IMR-90 (cell line): ENCODE measurements at regions not wholly inside any gene's neighbourhood (a gene's known extent, or its start where the extent isn't known, plus 50 kb on each side); places are given as distances from the start of the nearest gene placed in this dataset.

Experiments used
- ATAC-seq: fragments of 200-7000 bp; cut with Tn5 transposase; 2 replicates; pipeline ENCODE4 v1.9.1; 2020; ENCODE audit warnings: low read depth, mild to moderate bottlenecking, moderate library complexity
- BruUV-seq: library from RNA; stranded (reverse); fragments of 400-500 nt; replicated peaks from 2 replicates; lab custom pipeline; 2021; lab: Mats Ljungman, UMichigan
- CTCF ChIA-PET: fragments of 300-600 bp; formaldehyde crosslinking; extraction: SDS; loops from one replicate; lab custom pipeline; 2021; ENCODE audit warnings: antibody characterized with exemption; lab: Yijun Ruan, JAX
- POLR2A ChIA-PET: fragments of 300-600 bp; sonication (Branson Sonifier 250); formaldehyde crosslinking; loops from one replicate; lab custom pipeline; 2022; ENCODE audit warnings: antibody characterized with exemption; ENCODE audit not compliant: unreplicated experiment; lab: Charles Lee
- DNase-seq: peaks from one replicate; pipeline ENCODE4 v3.0.0; 2013
- H2AFZ ChIP-seq: replicated peaks from 2 replicates; pipeline ENCODE3; 2013; ENCODE audit warnings: low read length, mild to moderate bottlenecking; ENCODE audit not compliant: poor library complexity
- H2AK5ac ChIP-seq: 2 replicates; pipeline ENCODE4 v1.6.1; 2013; ENCODE audit warnings: low read depth, low read length, inconsistent platforms
- H2AK9ac ChIP-seq: replicated peaks from 2 replicates; pipeline ENCODE3; 2013; ENCODE audit warnings: mild to moderate bottlenecking, low read depth, low read length, moderate library complexity; ENCODE audit not compliant: poor library complexity
- H2BK120ac ChIP-seq: 2 replicates; pipeline ENCODE4 v1.6.1; 2013; ENCODE audit warnings: low read depth, low read length, inconsistent platforms
- H2BK15ac ChIP-seq: 3 replicates; pipeline ENCODE4 v1.6.1; 2013; ENCODE audit warnings: low read depth, low read length, inconsistent platforms
- H2BK20ac ChIP-seq: 2 replicates; pipeline ENCODE4 v1.6.1; 2013; ENCODE audit warnings: low read depth, mild to moderate bottlenecking, inconsistent platforms, low read length, moderate library complexity
- H2BK5ac ChIP-seq: 2 replicates; pipeline ENCODE4 v1.6.1; 2013; ENCODE audit warnings: mild to moderate bottlenecking, low read depth, low read length, inconsistent platforms; ENCODE audit not compliant: poor library complexity, severe bottlenecking
- H3K14ac ChIP-seq: replicated peaks from 2 replicates; pipeline ENCODE4 v1.6.1; 2013; ENCODE audit warnings: low read depth, low read length, inconsistent platforms
- H3K18ac ChIP-seq: 2 replicates; pipeline ENCODE4 v1.6.1; 2013; ENCODE audit warnings: low read depth, low read length, control low read depth
- H3K23ac ChIP-seq: 2 replicates; pipeline ENCODE4 v1.6.1; 2013; ENCODE audit warnings: low read depth, low read length, inconsistent platforms
- H3K27ac ChIP-seq: 2 replicates; pipeline ENCODE4 v1.5.1; 2013; ENCODE audit warnings: mild to moderate bottlenecking, control low read depth, low read length; ENCODE audit not compliant: insufficient read depth
- H3K27me3 ChIP-seq: 2 replicates; pipeline ENCODE4 v1.6.1; 2013; ENCODE audit warnings: low read length; ENCODE audit not compliant: control insufficient read depth, insufficient read depth
- H3K36me3 ChIP-seq: 2 replicates; pipeline ENCODE4 v1.6.1; 2013; ENCODE audit warnings: low read length, mixed read lengths; ENCODE audit not compliant: control insufficient read depth, insufficient read depth
- H3K4ac ChIP-seq: 2 replicates; pipeline ENCODE4 v1.6.1; 2013; ENCODE audit warnings: low read depth, low read length, inconsistent platforms
- H3K4me1 ChIP-seq: 2 replicates; pipeline ENCODE4 v1.6.1; 2013; ENCODE audit warnings: low read length, mixed read lengths; ENCODE audit not compliant: control insufficient read depth, insufficient read depth
- H3K4me2 ChIP-seq: 2 replicates; pipeline ENCODE4 v1.6.1; 2013; ENCODE audit warnings: low read depth, mild to moderate bottlenecking, control low read depth, low read length, moderate library complexity
- H3K4me3 ChIP-seq: 2 replicates; pipeline ENCODE4 v1.5.1; 2013; ENCODE audit warnings: low read depth, mild to moderate bottlenecking, control low read depth, low read length, moderate library complexity; ENCODE audit not compliant: insufficient read depth
- H3K56ac ChIP-seq: 2 replicates; pipeline ENCODE4 v1.6.1; 2013; ENCODE audit warnings: low read length, inconsistent platforms; ENCODE audit not compliant: insufficient read depth; ENCODE audit errors: extremely low read depth
- H3K79me1 ChIP-seq, 2 experiments: 2 replicates each; pipeline ENCODE4 v1.6.1; 2013; ENCODE audit warnings: low read length in 2 of 2, inconsistent platforms in 1 of 2, low read depth in 1 of 2
- H3K9ac ChIP-seq: 2 replicates; pipeline ENCODE4 v1.6.1; 2013; ENCODE audit warnings: low read depth, low read length, control low read depth
- H3K9me1 ChIP-seq: 2 replicates; pipeline ENCODE4 v1.6.1; 2013; ENCODE audit warnings: low read length, inconsistent platforms; ENCODE audit not compliant: insufficient read depth
- H3K9me3 ChIP-seq: 2 replicates; pipeline ENCODE4 v1.6.1; 2013; ENCODE audit warnings: low read length; ENCODE audit not compliant: control insufficient read depth, insufficient read depth
- H4K20me1 ChIP-seq: 2 replicates; pipeline ENCODE4 v1.6.1; 2013; ENCODE audit warnings: low read length, inconsistent platforms; ENCODE audit not compliant: insufficient read depth
- H4K5ac ChIP-seq: 2 replicates; pipeline ENCODE4 v1.6.1; 2013; ENCODE audit warnings: mild to moderate bottlenecking, low read depth, low read length, control low read depth
- H4K8ac ChIP-seq, 2 experiments: 2 replicates each; pipeline ENCODE4 v1.6.1; 2013; ENCODE audit warnings: low read depth in 2 of 2, low read length in 2 of 2, control low read depth in 1 of 2, inconsistent platforms in 1 of 2
- H4K91ac ChIP-seq: 2 replicates; pipeline ENCODE4 v1.6.1; 2013; ENCODE audit warnings: low read depth, low read length, inconsistent platforms; ENCODE audit not compliant: insufficient read depth
- BHLHE40 ChIP-seq: fragments of 150-350 bp; IDR thresholded peaks from 2 replicates; pipeline ENCODE4 v1.6.1; 2016; ENCODE audit warnings: mild to moderate bottlenecking, low read depth, low read length
- CEBPB ChIP-seq: IDR thresholded peaks from 2 replicates; pipeline ENCODE4 v1.6.1; 2012; ENCODE audit warnings: low read depth, low read length, improper control_type of control experiment
- CHD1 ChIP-seq: IDR thresholded peaks from 2 replicates; pipeline ENCODE4 v1.6.1; 2012; ENCODE audit warnings: low read depth, low read length, improper control_type of control experiment
- FOS ChIP-seq: fragments of 150-350 bp; IDR thresholded peaks from 2 replicates; pipeline ENCODE4 v1.6.1; 2016; ENCODE audit warnings: low read depth, low read length
- MAFK ChIP-seq: IDR thresholded peaks from 2 replicates; pipeline ENCODE4 v1.6.1; 2012; ENCODE audit warnings: low read depth, low read length, improper control_type of control experiment
- MAZ ChIP-seq: IDR thresholded peaks from 2 replicates; pipeline ENCODE4 v1.6.1; 2012; ENCODE audit warnings: low read depth, mild to moderate bottlenecking, low read length, improper control_type of control experiment, moderate library complexity, borderline replicate concordance
- MXI1 ChIP-seq: IDR thresholded peaks from 2 replicates; pipeline ENCODE4 v1.6.1; 2012; ENCODE audit warnings: low read depth, mild to moderate bottlenecking, low read length, moderate library complexity, borderline replicate concordance
- NFE2L2 ChIP-seq: fragments of 150-350 bp; IDR thresholded peaks from 2 replicates; pipeline ENCODE4 v1.6.1; 2016; ENCODE audit warnings: low read depth, mild to moderate bottlenecking, low read length
- POLR2A ChIP-seq: IDR thresholded peaks from 2 replicates; pipeline ENCODE4 v1.6.1; 2012; ENCODE audit warnings: mild to moderate bottlenecking, low read depth, low read length
- RAD21 ChIP-seq: IDR thresholded peaks from 2 replicates; pipeline ENCODE4 v1.6.1; 2012; ENCODE audit warnings: low read length, improper control_type of control experiment
- RCOR1 ChIP-seq: IDR thresholded peaks from 2 replicates; pipeline ENCODE4 v1.6.1; 2012; ENCODE audit warnings: mild to moderate bottlenecking, low read length, improper control_type of control experiment; ENCODE audit not compliant: insufficient replicate concordance
- RFX5 ChIP-seq: IDR thresholded peaks from 2 replicates; pipeline ENCODE4 v1.8.0; 2012; ENCODE audit warnings: low read depth, mild to moderate bottlenecking, low read length, moderate library complexity
- SMC3 ChIP-seq: fragments of 150-350 bp; IDR thresholded peaks from 2 replicates; pipeline ENCODE4 v1.6.1; 2016; ENCODE audit warnings: low read depth, mild to moderate bottlenecking, antibody characterized with exemption, low read length, moderate library complexity
- WGBS, 2 experiments: methylation state at CpG; one replicate each; pipeline versions ENCODE4 v1.1.5 to v1.1.7; 2013; ENCODE audit warnings: missing lambda C conversion rate in 2 of 2; ENCODE audit not compliant: insufficient read length in 1 of 2; ENCODE audit errors: extremely low coverage in 2 of 2; 5-methylcytosine and 5-hydroxymethylcytosine counted together
- dilution Hi-C: fragments of 300-500 bp; cut with HindIII; formaldehyde crosslinking; loops from one replicate; pipeline ENCODE4 v1.14.3; 2018; ENCODE audit warnings: low sequenced_read_pairs; ENCODE audit not compliant: unreplicated experiment
- in situ Hi-C: fragments of 300-500 bp; cut with MboI; formaldehyde crosslinking; loops from 3 replicates; pipeline ENCODE4 v1.14.3; 2019; ENCODE audit warnings: low sequenced_read_pairs, inconsistent platforms, mixed read lengths
- intact Hi-C: fragments of 100-400 bp; cut with micrococcal nuclease; formaldehyde crosslinking; loops from 2 replicates; pipeline ENCODE4 v1.10.0; 2022
- TF ChIP-seq, protein P1 (sequence below): conservative IDR thresholded peaks from 2 replicates; pipeline ENCODE4 v1.5.1; 2012; ENCODE audit warnings: mild to moderate bottlenecking, low read depth, low read length, improper control_type of control experiment
- TF ChIP-seq, protein P2 (sequence below): fragments of 150-350 bp; IDR thresholded peaks from 2 replicates; pipeline ENCODE4 v1.6.1; 2016; ENCODE audit warnings: low read depth, mild to moderate bottlenecking, low read length, moderate library complexity, borderline replicate concordance
- TF ChIP-seq, protein P3 (sequence below): fragments of 150-350 bp; IDR thresholded peaks from 2 replicates; pipeline ENCODE4 v1.6.1; 2017; ENCODE audit warnings: mild to moderate bottlenecking, antibody characterized with exemption, low read length, low read depth

DNA sequence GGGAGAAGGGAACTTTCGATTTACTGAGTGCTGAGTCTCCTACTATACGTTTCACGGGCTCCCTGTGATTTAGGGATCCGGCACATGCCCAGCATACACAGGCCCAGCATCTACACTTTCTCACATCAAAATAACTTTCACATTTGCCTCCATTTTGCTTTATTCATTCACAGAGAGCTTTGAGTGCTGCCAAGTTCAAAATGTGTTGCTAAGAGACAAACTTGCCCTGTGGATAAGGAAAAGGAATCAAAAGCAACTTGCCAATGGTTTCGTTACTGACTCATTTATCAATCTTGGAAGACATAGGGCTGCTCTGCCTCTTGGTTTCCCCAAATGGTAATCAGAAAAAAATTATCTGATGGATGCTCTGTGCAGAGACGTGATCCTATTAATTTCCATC is 86.3 kb upstream of the LRRN1 start:
- Histone ChIP-seq H3K4me2 (no peak overlapping the region), H2BK15ac (no peak overlapping the region), H3K56ac (no peak overlapping the region), H3K79me1 (no peaks in the 10 kb centered on the region), H2BK5ac (no peak overlapping the region), H3K18ac (no peak overlapping the region), H4K20me1 (no peaks in the 10 kb centered on the region), H2BK20ac (no peak overlapping the region), H3K36me3 (no peaks in the 10 kb centered on the region), H2AFZ (no peak overlapping the region), H3K27me3 (no peaks in the 10 kb centered on the region), H4K91ac (no peak overlapping the region), H3K23ac (no peak overlapping the region), H4K8ac (no peak overlapping the region), H2BK120ac (no peak overlapping the region), H4K5ac (no peak overlapping the region), H3K4ac (no peak overlapping the region), H3K9me3 (peaks cover 5% of the 10 kb centered on the region; the same call in 1 of the 2 replicates), H3K9ac (no peak overlapping the region), H3K9me1 (no peaks in the 10 kb centered on the region), H3K4me3 (no peak overlapping the region), H3K4me1 (no peaks in the 10 kb centered on the region), H2AK5ac (no peak overlapping the region), H3K14ac (no peak overlapping the region), H2AK9ac (no peak overlapping the region), H3K27ac (no peak overlapping the region)
- BruUV-seq = no TSS peak
- WGBS, 2 experiments = no CpG with 5 or more reads among the region's 6 CpGs
- DNase-seq = no peak
- POLR2A ChIA-PET = no interaction called here
- CTCF ChIA-PET = no interaction called here
- intact Hi-C loops = no loop called here
- dilution Hi-C loops = no loop called here
- in situ Hi-C loops = no loop called here
- TF ChIP-seq BHLHE40 = no peak
- TF ChIP-seq, protein P1, sequence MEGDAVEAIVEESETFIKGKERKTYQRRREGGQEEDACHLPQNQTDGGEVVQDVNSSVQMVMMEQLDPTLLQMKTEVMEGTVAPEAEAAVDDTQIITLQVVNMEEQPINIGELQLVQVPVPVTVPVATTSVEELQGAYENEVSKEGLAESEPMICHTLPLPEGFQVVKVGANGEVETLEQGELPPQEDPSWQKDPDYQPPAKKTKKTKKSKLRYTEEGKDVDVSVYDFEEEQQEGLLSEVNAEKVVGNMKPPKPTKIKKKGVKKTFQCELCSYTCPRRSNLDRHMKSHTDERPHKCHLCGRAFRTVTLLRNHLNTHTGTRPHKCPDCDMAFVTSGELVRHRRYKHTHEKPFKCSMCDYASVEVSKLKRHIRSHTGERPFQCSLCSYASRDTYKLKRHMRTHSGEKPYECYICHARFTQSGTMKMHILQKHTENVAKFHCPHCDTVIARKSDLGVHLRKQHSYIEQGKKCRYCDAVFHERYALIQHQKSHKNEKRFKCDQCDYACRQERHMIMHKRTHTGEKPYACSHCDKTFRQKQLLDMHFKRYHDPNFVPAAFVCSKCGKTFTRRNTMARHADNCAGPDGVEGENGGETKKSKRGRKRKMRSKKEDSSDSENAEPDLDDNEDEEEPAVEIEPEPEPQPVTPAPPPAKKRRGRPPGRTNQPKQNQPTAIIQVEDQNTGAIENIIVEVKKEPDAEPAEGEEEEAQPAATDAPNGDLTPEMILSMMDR = no peak
- TF ChIP-seq RCOR1 = no peak
- TF ChIP-seq MXI1 = no peak
- no peak for TF ChIP-seq SMC3
- no peak for TF ChIP-seq MAFK
- TF ChIP-seq CEBPB = no peak
- TF ChIP-seq, protein P2, sequence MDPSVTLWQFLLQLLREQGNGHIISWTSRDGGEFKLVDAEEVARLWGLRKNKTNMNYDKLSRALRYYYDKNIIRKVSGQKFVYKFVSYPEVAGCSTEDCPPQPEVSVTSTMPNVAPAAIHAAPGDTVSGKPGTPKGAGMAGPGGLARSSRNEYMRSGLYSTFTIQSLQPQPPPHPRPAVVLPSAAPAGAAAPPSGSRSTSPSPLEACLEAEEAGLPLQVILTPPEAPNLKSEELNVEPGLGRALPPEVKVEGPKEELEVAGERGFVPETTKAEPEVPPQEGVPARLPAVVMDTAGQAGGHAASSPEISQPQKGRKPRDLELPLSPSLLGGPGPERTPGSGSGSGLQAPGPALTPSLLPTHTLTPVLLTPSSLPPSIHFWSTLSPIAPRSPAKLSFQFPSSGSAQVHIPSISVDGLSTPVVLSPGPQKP = no peak
- no peak for TF ChIP-seq MAZ
- TF ChIP-seq, protein P3, sequence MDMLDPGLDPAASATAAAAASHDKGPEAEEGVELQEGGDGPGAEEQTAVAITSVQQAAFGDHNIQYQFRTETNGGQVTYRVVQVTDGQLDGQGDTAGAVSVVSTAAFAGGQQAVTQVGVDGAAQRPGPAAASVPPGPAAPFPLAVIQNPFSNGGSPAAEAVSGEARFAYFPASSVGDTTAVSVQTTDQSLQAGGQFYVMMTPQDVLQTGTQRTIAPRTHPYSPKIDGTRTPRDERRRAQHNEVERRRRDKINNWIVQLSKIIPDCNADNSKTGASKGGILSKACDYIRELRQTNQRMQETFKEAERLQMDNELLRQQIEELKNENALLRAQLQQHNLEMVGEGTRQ = no peak
- TF ChIP-seq FOS = no peak
- TF ChIP-seq POLR2A = no peak
- no peak for TF ChIP-seq NFE2L2
- TF ChIP-seq RFX5 = no peak
- no peak for TF ChIP-seq CHD1
- no peak for TF ChIP-seq RAD21
- no peak for ATAC-seq
